Caki2 (cell line): ENCODE measurements at regions not wholly inside any gene's neighbourhood (a gene's known extent, or its start where the extent isn't known, plus 50 kb on each side); places are given as distances from the start of the nearest gene placed in this dataset.

Source experiments
- DNase-seq: peaks from one replicate; pipeline ENCODE4 v3.0.0-alpha.2; 2015; ENCODE audit warnings: low read depth
- in situ Hi-C: cut with HindIII; loops from 2 replicates; pipeline ENCODE4 v1.10.0; 2016; ENCODE audit warnings: low sequenced_read_pairs, low pct_unique_long_range_greater_than_20kb, mixed read lengths

GRCh38 chr3:102259663-102260062 is 175.2 kb upstream of the ZPLD1 start:
- in situ Hi-C loops: no loop called here
- DNase-seq: no peak

GRCh38 chr3:102265720-102266119 is 169.1 kb upstream of the ZPLD1 start:
- DNase-seq: no peak
- in situ Hi-C loops: no loop called here

GRCh38 chr3:102269406-102269805 is 165.4 kb upstream of the ZPLD1 start:
- in situ Hi-C loops: no loop called here
- DNase-seq: no peak

- in situ Hi-C loops: no loop called here
- no peak for DNase-seq
These were observed 144.6 kb upstream of the ZPLD1 start for GRCh38 chr3:102290241-102290640.

- DNase-seq: no peak
- in situ Hi-C loops: no loop called here
These were observed 139.1 kb upstream of the ZPLD1 start for GRCh38 chr3:102295756-102296155.

GRCh38 chr3:102297072-102297658 is 137.7 kb upstream of the ZPLD1 start:
- in situ Hi-C loops: no loop called here
- DNase-seq: no peak

GRCh38 chr3:102299125-102299877 is 135.5 kb upstream of the ZPLD1 start:
- no peak for DNase-seq
- in situ Hi-C loops: no loop called here

- DNase-seq: no peak
- in situ Hi-C loops: no loop called here
These were observed 133.5 kb upstream of the ZPLD1 start for GRCh38 chr3:102301155-102301880.

- in situ Hi-C loops: no loop called here
These were observed 132.8 kb upstream of the ZPLD1 start for GRCh38 chr3:102302020-102302419.

GRCh38 chr3:102304550-102304949 is 130.3 kb upstream of the ZPLD1 start:
- DNase-seq: no peak
- in situ Hi-C loops: no loop called here

More at GRCh38 chr3:102302020-102302419, 132.8 kb upstream of the ZPLD1 start:
- DNase-seq: no peak

GRCh38 chr3:102307442-102307841 is 127.4 kb upstream of the ZPLD1 start:
- in situ Hi-C loops: no loop called here
- DNase-seq: no peak

GRCh38 chr3:102329066-102329465 is 105.7 kb upstream of the ZPLD1 start:
- in situ Hi-C loops: no loop called here
- no peak for DNase-seq

GRCh38 chr3:102329561-102329960 is 105.3 kb upstream of the ZPLD1 start:
- in situ Hi-C loops: no loop called here
- DNase-seq: no peak

- in situ Hi-C loops: no loop called here
These were observed 102.6 kb upstream of the ZPLD1 start for GRCh38 chr3:102332205-102332604.

GRCh38 chr3:102332934-102333333 is 101.9 kb upstream of the ZPLD1 start:
- no peak for DNase-seq
- in situ Hi-C loops: no loop called here

More at GRCh38 chr3:102332205-102332604, 102.6 kb upstream of the ZPLD1 start:
- DNase-seq: no peak

- in situ Hi-C loops: no loop called here
- DNase-seq: no peak
These were observed 98.7 kb upstream of the ZPLD1 start for GRCh38 chr3:102336130-102336529.

- in situ Hi-C loops: no loop called here
- no peak for DNase-seq
These were observed 95.1 kb upstream of the ZPLD1 start for GRCh38 chr3:102339671-102340070.

GRCh38 chr3:102346897-102347296 is 87.9 kb upstream of the ZPLD1 start:
- DNase-seq: no peak
- in situ Hi-C loops: no loop called here

- no peak for DNase-seq
- in situ Hi-C loops: no loop called here
These were observed 85.9 kb upstream of the ZPLD1 start for GRCh38 chr3:102348904-102349303.
